Stimulated activated CD8-positive, alpha-beta memory T cell treated with anti-CD3 and anti-CD28 coated beads, Interleukin-2, amount 100 ng/mL, for 1 hour (primary cell): ENCODE measurements at regions not wholly inside any gene's neighbourhood (a gene's known extent, or its start where the extent isn't known, plus 50 kb on each side); places are given as distances from the start of the nearest gene placed in this dataset.

ENCODE experiments used
- DNase-seq, 2 donors: peaks; one replicate each; pipeline ENCODE4 v3.0.0-alpha.2; 2020; ENCODE audit warnings: low read depth in 2 of 2

GRCh38 chr20:39911497-39911896, 777.5 kb downstream of the MAFB start:
- no peak for DNase-seq

GRCh38 chr20:39910536-39910935, 778.5 kb downstream of the MAFB start:
- DNase-seq, result no peak

- DNase-seq, result no peak
These were observed 779.6 kb downstream of the MAFB start for GRCh38 chr20:39909447-39909846.

- no peak for DNase-seq
These were observed 784.4 kb downstream of the MAFB start for GRCh38 chr20:39904476-39905112.

GRCh38 chr20:39903806-39904465, 785.1 kb downstream of the MAFB start:
- no peak for DNase-seq

- DNase-seq, result no peak
These were observed 789.2 kb downstream of the MAFB start for GRCh38 chr20:39899881-39900280.

- DNase-seq, result no peak
These were observed 790.6 kb downstream of the MAFB start for GRCh38 chr20:39898467-39898852.

GRCh38 chr20:39897781-39898466, 791.1 kb downstream of the MAFB start:
- DNase-seq, result no peak

GRCh38 chr20:39897058-39897457, 792.0 kb downstream of the MAFB start:
- DNase-seq, result no peak

GRCh38 chr20:39894067-39894466, 795.0 kb downstream of the MAFB start:
- no peak for DNase-seq

- no peak for DNase-seq
These were observed 795.9 kb downstream of the MAFB start for GRCh38 chr20:39893003-39893685.

- no peak for DNase-seq
These were observed 798.3 kb downstream of the MAFB start for GRCh38 chr20:39890697-39891096.

- DNase-seq, result no peak
These were observed 800.7 kb downstream of the MAFB start for GRCh38 chr20:39888310-39888709.

- no peak for DNase-seq
These were observed 802.3 kb downstream of the MAFB start for GRCh38 chr20:39886650-39887190.

- no peak for DNase-seq
These were observed 802.9 kb downstream of the MAFB start for GRCh38 chr20:39885975-39886649.

- no peak for DNase-seq
These were observed 806.2 kb downstream of the MAFB start for GRCh38 chr20:39882806-39883205.

GRCh38 chr20:39880890-39881289, 808.1 kb downstream of the MAFB start:
- DNase-seq, result no peak

- no peak for DNase-seq
These were observed 809.7 kb downstream of the MAFB start for GRCh38 chr20:39879296-39879695.

- no peak for DNase-seq
These were observed 810.2 kb downstream of the MAFB start for GRCh38 chr20:39878809-39879208.

GRCh38 chr20:39878320-39878719, 810.7 kb downstream of the MAFB start:
- no peak for DNase-seq

- no peak for DNase-seq
These were observed 811.2 kb downstream of the MAFB start for GRCh38 chr20:39877788-39878187.
